ENCODE measurements at regions not wholly inside any gene's neighbourhood (a gene's known extent, or its start where the extent isn't known, plus 50 kb on each side); places are given as distances from the start of the nearest gene placed in this dataset.
"Not testable (repeated sequence)": the region's sequence is repeated elsewhere in the genome, so short reads cannot be mapped to it uniquely, and the experiment has no call there.

GRCh38 chr6:105874835-105875626 lies 211.1 kb upstream of the PRDM1 start:
- no peak for DNase-seq

GRCh38 chr6:105873799-105874198 lies 212.3 kb upstream of the PRDM1 start:
- no peak for DNase-seq

GRCh38 chr6:105873211-105873704 lies 212.9 kb upstream of the PRDM1 start:
- no peak for DNase-seq

GRCh38 chr6:105872249-105872648 lies 213.9 kb upstream of the PRDM1 start:
- no peak for DNase-seq

GRCh38 chr6:105871542-105871941 lies 214.6 kb upstream of the PRDM1 start:
- DNase-seq = no peak

- DNase-seq = no peak
Observed at GRCh38 chr6:105869835-105870440, 216.2 kb upstream of the PRDM1 start.

- DNase-seq = no peak
Observed at GRCh38 chr6:105868823-105869460, 217.2 kb upstream of the PRDM1 start.

- DNase-seq = no peak
Observed at GRCh38 chr6:105867821-105868220, 218.3 kb upstream of the PRDM1 start.

GRCh38 chr6:105867277-105867676 lies 218.9 kb upstream of the PRDM1 start:
- no peak for DNase-seq

- DNase-seq = no peak
Observed at GRCh38 chr6:105862936-105863607, 223.1 kb upstream of the PRDM1 start.

- DNase-seq = not testable (repeated sequence)
Observed at GRCh38 chr6:105860927-105861326, 225.2 kb upstream of the PRDM1 start.

GRCh38 chr6:105859457-105859856 lies 226.7 kb upstream of the PRDM1 start:
- DNase-seq = no peak

- not testable (repeated sequence) for DNase-seq
Observed at GRCh38 chr6:105858639-105859038, 227.5 kb upstream of the PRDM1 start.

- DNase-seq = no peak
Observed at GRCh38 chr6:105855433-105855832, 230.7 kb upstream of the PRDM1 start.

GRCh38 chr6:105853979-105854378 lies 232.2 kb upstream of the PRDM1 start:
- DNase-seq = not testable (repeated sequence)

GRCh38 chr6:105851606-105852005 lies 234.5 kb upstream of the PRDM1 start:
- DNase-seq = no peak

GRCh38 chr6:105851113-105851580 lies 235.0 kb upstream of the PRDM1 start:
- DNase-seq = no peak

- DNase-seq = no peak
Observed at GRCh38 chr6:105850261-105851112, 235.6 kb upstream of the PRDM1 start.

- no peak for DNase-seq
Observed at GRCh38 chr6:105849746-105850145, 236.4 kb upstream of the PRDM1 start.

GRCh38 chr6:105847433-105847832 lies 238.7 kb upstream of the PRDM1 start:
- no peak for DNase-seq

- no peak for DNase-seq
Observed at GRCh38 chr6:105844275-105844883, 241.8 kb upstream of the PRDM1 start.

GRCh38 chr6:105839266-105839665 lies 246.9 kb upstream of the PRDM1 start:
- DNase-seq = no peak

Measured in NCI-H510A treated with DMSO at 0.1 percent for 48 hours (cell line).